NT2/D1 (cell line): ENCODE measurements at regions not wholly inside any gene's neighbourhood (a gene's known extent, or its start where the extent isn't known, plus 50 kb on each side); places are given as distances from the start of the nearest gene placed in this dataset.
"Not testable (repeated sequence)": the region's sequence is repeated elsewhere in the genome, so short reads cannot be mapped to it uniquely, and the experiment has no call there.

Source experiments
- SUZ12 ChIP-seq: IDR thresholded peaks from 2 replicates; pipeline ENCODE4 v1.6.1; 2011; ENCODE audit not compliant: insufficient read length, insufficient read depth; ENCODE audit errors: extremely low read depth
- YY1 ChIP-seq: IDR thresholded peaks from 2 replicates; pipeline ENCODE4 v1.6.1; 2011; ENCODE audit not compliant: insufficient read length, insufficient read depth
- ZNF274 ChIP-seq: IDR thresholded peaks from 2 replicates; pipeline ENCODE4 v1.6.1; 2011; ENCODE audit warnings: mild to moderate bottlenecking, low read depth, low read length

DNA sequence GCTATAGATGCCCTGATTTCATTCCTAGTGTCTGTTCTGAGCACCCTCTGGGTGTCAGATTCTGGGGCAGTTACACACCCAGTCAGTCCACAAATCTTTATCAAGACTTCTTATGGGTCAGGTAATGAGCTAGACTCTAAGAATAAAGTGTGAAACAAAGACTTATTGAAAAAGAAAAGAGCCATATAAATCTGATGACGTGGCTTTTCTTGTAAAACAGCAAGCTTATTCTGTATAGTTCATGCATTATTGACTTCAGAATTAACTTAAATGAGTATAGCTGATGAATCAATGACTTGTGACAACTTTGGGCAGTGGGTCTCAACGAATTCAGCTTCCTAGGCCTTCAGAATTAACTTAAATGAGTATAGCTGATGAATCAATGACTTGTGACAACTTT is 1527.5 kb downstream of the TBC1D22A start:
- not testable (repeated sequence) for TF ChIP-seq ZNF274, YY1, SUZ12
